ENCODE measurements at regions not wholly inside any gene's neighbourhood (a gene's known extent, or its start where the extent isn't known, plus 50 kb on each side); places are given as distances from the start of the nearest gene placed in this dataset.

DNA sequence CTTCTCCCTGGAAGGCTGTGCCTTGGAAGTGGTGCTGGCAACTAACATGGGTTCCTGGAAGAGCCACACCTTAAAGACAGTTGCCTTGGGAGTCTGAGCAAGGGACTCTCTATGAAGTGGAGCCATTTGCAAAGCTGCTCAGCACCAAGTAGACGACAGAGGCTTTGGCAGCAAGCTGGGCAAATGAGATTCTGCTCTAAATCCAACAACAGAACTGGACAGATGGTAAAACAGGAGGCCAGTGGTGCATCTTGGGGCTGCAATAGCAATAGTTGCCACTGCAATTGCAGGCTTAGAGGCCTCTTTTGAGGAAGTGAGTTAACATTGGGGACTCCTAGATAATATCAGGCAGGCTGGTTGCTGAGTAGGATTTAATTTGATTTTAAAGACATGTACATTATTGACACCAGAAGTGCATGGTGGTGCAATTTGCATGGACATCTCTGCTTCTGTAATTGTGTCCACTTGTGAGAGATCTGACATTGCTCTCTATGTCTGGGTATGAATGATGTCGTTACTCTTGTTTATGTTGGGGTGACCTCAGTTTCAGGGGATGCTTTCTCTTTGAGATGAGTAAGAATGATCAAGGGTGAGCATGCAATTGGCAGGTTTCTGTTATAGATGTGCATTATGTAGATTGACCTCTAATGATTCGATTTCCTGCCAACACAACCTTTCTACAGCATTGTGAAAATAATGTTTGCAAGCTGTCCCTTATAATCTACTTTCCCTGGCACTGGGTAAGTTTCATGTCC is 568.3 kb upstream of the MEX3C start:
- no peaks in the 10 kb centered on the region for H3K27me3 ChIP-seq
- no peak for DNase-seq (ENCODE audit: extremely low spot score)
- 65% methylated on average over 3 of the region's 3 CpGs for WGBS
- no peaks in the 10 kb centered on the region for H3K9me3 ChIP-seq
- no peak overlapping the region for H3K4me3 ChIP-seq
- no peak for TF ChIP-seq POLR2A (IDR thresholded peaks at IDR 0.05; ENCODE audit: low read depth)
- TF ChIP-seq, protein P1, sequence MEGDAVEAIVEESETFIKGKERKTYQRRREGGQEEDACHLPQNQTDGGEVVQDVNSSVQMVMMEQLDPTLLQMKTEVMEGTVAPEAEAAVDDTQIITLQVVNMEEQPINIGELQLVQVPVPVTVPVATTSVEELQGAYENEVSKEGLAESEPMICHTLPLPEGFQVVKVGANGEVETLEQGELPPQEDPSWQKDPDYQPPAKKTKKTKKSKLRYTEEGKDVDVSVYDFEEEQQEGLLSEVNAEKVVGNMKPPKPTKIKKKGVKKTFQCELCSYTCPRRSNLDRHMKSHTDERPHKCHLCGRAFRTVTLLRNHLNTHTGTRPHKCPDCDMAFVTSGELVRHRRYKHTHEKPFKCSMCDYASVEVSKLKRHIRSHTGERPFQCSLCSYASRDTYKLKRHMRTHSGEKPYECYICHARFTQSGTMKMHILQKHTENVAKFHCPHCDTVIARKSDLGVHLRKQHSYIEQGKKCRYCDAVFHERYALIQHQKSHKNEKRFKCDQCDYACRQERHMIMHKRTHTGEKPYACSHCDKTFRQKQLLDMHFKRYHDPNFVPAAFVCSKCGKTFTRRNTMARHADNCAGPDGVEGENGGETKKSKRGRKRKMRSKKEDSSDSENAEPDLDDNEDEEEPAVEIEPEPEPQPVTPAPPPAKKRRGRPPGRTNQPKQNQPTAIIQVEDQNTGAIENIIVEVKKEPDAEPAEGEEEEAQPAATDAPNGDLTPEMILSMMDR (IDR thresholded peaks at IDR 0.05), result no peak
- no peak for TF ChIP-seq EP300 (IDR thresholded peaks at IDR 0.05)
- TF ChIP-seq POLR2AphosphoS5 (IDR thresholded peaks at IDR 0.05), result no peak
- H3K36me3 ChIP-seq, result no peaks in the 10 kb centered on the region
- no peak overlapping the region for H3K27ac ChIP-seq (replicated peaks in 1 of 4)
- no peaks in the 10 kb centered on the region for H3K4me1 ChIP-seq
- intact Hi-C loops (cut with DNase I), result no loop called here

- H3K36me3 ChIP-seq, result no peaks in the 10 kb centered on the region
- no peak overlapping the region for H3K4me3 ChIP-seq
- 71% methylated on average over 1 of the region's 1 CpG for WGBS
- H3K4me1 ChIP-seq, result no peaks in the 10 kb centered on the region
- H3K27ac ChIP-seq (replicated peaks in 1 of 4), result no peak overlapping the region
- TF ChIP-seq POLR2A (IDR thresholded peaks at IDR 0.05; ENCODE audit: low read depth), result no peak
- TF ChIP-seq, protein P1 (IDR thresholded peaks at IDR 0.05), result no peak
- TF ChIP-seq EP300 (IDR thresholded peaks at IDR 0.05), result no peak
- TF ChIP-seq POLR2AphosphoS5 (IDR thresholded peaks at IDR 0.05), result no peak
- H3K9me3 ChIP-seq, result no peaks in the 10 kb centered on the region
- no peak for DNase-seq (ENCODE audit: extremely low spot score)
- intact Hi-C loops (cut with DNase I), result no loop called here
- no peaks in the 10 kb centered on the region for H3K27me3 ChIP-seq
These were observed 569.8 kb upstream of the MEX3C start for GRCh38 chr18:51767293-51767692.

- intact Hi-C loops (cut with DNase I), result no loop called here
- 69% methylated on average over 4 of the region's 4 CpGs for WGBS
These were observed 561.9 kb upstream of the DCC start for GRCh38 chr18:51778115-51778514.

GRCh38 chr18:51789871-51790270 is 550.1 kb upstream of the DCC start:
- H3K27me3 ChIP-seq, result no peaks in the 10 kb centered on the region
- TF ChIP-seq EP300 (IDR thresholded peaks at IDR 0.05) (no peak), POLR2AphosphoS5 (IDR thresholded peaks at IDR 0.05) (no peak), POLR2A (IDR thresholded peaks at IDR 0.05; ENCODE audit: low read depth) (no peak)
- TF ChIP-seq, protein P1 (IDR thresholded peaks at IDR 0.05), result no peak
- intact Hi-C loops (cut with DNase I), result no loop called here
- WGBS, result 41% methylated on average over 1 of the region's 1 CpG
- no peaks in the 10 kb centered on the region for H3K9me3 ChIP-seq
- H3K4me1 ChIP-seq, result no peaks in the 10 kb centered on the region
- no peak overlapping the region for H3K4me3 ChIP-seq
- H3K27ac ChIP-seq (replicated peaks in 1 of 4), result no peak overlapping the region
- DNase-seq (ENCODE audit: extremely low spot score), result no peak
- no peaks in the 10 kb centered on the region for H3K36me3 ChIP-seq

More at GRCh38 chr18:51778115-51778514, 561.9 kb upstream of the DCC start:
- no peak overlapping the region for H3K27ac ChIP-seq (replicated peaks in 1 of 4)
- H3K27me3 ChIP-seq, result no peaks in the 10 kb centered on the region
- H3K9me3 ChIP-seq, result no peaks in the 10 kb centered on the region
- TF ChIP-seq POLR2AphosphoS5 (IDR thresholded peaks at IDR 0.05), result no peak
- no peak for TF ChIP-seq EP300 (IDR thresholded peaks at IDR 0.05)
- no peak for TF ChIP-seq POLR2A (IDR thresholded peaks at IDR 0.05; ENCODE audit: low read depth)
- TF ChIP-seq, protein P1 (IDR thresholded peaks at IDR 0.05), result no peak
- H3K4me3 ChIP-seq, result no peak overlapping the region
- DNase-seq (ENCODE audit: extremely low spot score), result no peak
- no peaks in the 10 kb centered on the region for H3K36me3 ChIP-seq
- no peaks in the 10 kb centered on the region for H3K4me1 ChIP-seq

GRCh38 chr18:51801514-51801913 is 538.5 kb upstream of the DCC start:
- 67% methylated on average over 1 of the region's 1 CpG for WGBS

More at GRCh38 chr18:51801514-51801913, 538.5 kb upstream of the DCC start:
- intact Hi-C loops (cut with DNase I), result no loop called here
- H3K9me3 ChIP-seq, result no peaks in the 10 kb centered on the region
- no peak overlapping the region for H3K27ac ChIP-seq (replicated peaks in 1 of 4)
- no peak for DNase-seq (ENCODE audit: extremely low spot score)
- no peaks in the 10 kb centered on the region for H3K27me3 ChIP-seq
- no peaks in the 10 kb centered on the region for H3K36me3 ChIP-seq
- no peak overlapping the region for H3K4me3 ChIP-seq
- TF ChIP-seq EP300 (IDR thresholded peaks at IDR 0.05), result no peak
- no peak for TF ChIP-seq POLR2A (IDR thresholded peaks at IDR 0.05; ENCODE audit: low read depth)
- TF ChIP-seq, protein P1 (IDR thresholded peaks at IDR 0.05), result no peak
- no peak for TF ChIP-seq POLR2AphosphoS5 (IDR thresholded peaks at IDR 0.05)
- no peaks in the 10 kb centered on the region for H3K4me1 ChIP-seq

Measured in esophagus muscularis mucosa (tissue), 4 donors.